GM18873 (cell line): ENCODE measurements at regions not wholly inside any gene's neighbourhood (a gene's known extent, or its start where the extent isn't known, plus 50 kb on each side); places are given as distances from the start of the nearest gene placed in this dataset.
A peak's percentile ranks its signal among the peaks of the same experiment; 100 is the strongest.
"Not testable (repeated sequence)": the region's sequence is repeated elsewhere in the genome, so short reads cannot be mapped to it uniquely, and the experiment has no call there.

ENCODE experiments used
- ATAC-seq: cut with Tn5 transposase; IDR thresholded peaks from one replicate; pipeline ENCODE4 v1.9.1; 2021; ENCODE audit warnings: mild to moderate bottlenecking, moderate library complexity, moderate number of reproducible peaks; ENCODE audit not compliant: unreplicated experiment, low FRiP score

GRCh38 chr17:20633268-20634059 lies 53.9 kb downstream of the CDRT15L2 start:
- ATAC-seq = not testable (repeated sequence)

- not testable (repeated sequence) for ATAC-seq
These were observed 60.6 kb downstream of the CDRT15L2 start for GRCh38 chr17:20640147-20640546.

- ATAC-seq = not testable (repeated sequence)
These were observed 67.2 kb downstream of the CDRT15L2 start for GRCh38 chr17:20646661-20647272.

- peak; percentile 62 for ATAC-seq
These were observed 69.7 kb downstream of the CDRT15L2 start for GRCh38 chr17:20649097-20649767.

GRCh38 chr17:20651022-20651421 lies 71.5 kb downstream of the CDRT15L2 start:
- not testable (repeated sequence) for ATAC-seq

- ATAC-seq = not testable (repeated sequence)
These were observed 72.2 kb downstream of the CDRT15L2 start for GRCh38 chr17:20651736-20652135.

GRCh38 chr17:20653391-20653790 lies 73.9 kb downstream of the CDRT15L2 start:
- not testable (repeated sequence) for ATAC-seq

- ATAC-seq = not testable (repeated sequence)
These were observed 74.6 kb downstream of the CDRT15L2 start for GRCh38 chr17:20654114-20654513.

GRCh38 chr17:20654575-20654974 lies 75.1 kb downstream of the CDRT15L2 start:
- not testable (repeated sequence) for ATAC-seq

GRCh38 chr17:20665103-20665955 lies 85.8 kb downstream of the CDRT15L2 start:
- ATAC-seq = not testable (repeated sequence)

GRCh38 chr17:20666689-20667088 lies 87.2 kb downstream of the CDRT15L2 start:
- ATAC-seq = not testable (repeated sequence)

GRCh38 chr17:20667712-20668111 lies 88.2 kb downstream of the CDRT15L2 start:
- not testable (repeated sequence) for ATAC-seq

- ATAC-seq = not testable (repeated sequence)
These were observed 88.8 kb downstream of the CDRT15L2 start for GRCh38 chr17:20668316-20668715.

GRCh38 chr17:20668868-20669267 lies 89.3 kb downstream of the CDRT15L2 start:
- ATAC-seq = not testable (repeated sequence)

GRCh38 chr17:20670506-20670905 lies 91.0 kb downstream of the CDRT15L2 start:
- not testable (repeated sequence) for ATAC-seq

GRCh38 chr17:20674374-20674773 lies 94.8 kb downstream of the CDRT15L2 start:
- ATAC-seq = not testable (repeated sequence)

GRCh38 chr17:20675707-20676106 lies 96.2 kb downstream of the CDRT15L2 start:
- ATAC-seq = not testable (repeated sequence)

GRCh38 chr17:20676656-20677055 lies 97.1 kb downstream of the CDRT15L2 start:
- not testable (repeated sequence) for ATAC-seq

- not testable (repeated sequence) for ATAC-seq
These were observed 97.9 kb downstream of the CDRT15L2 start for GRCh38 chr17:20677469-20677868.

- ATAC-seq = not testable (repeated sequence)
These were observed 98.9 kb downstream of the CDRT15L2 start for GRCh38 chr17:20678424-20678823.
